PC-9 (cell line): ENCODE measurements at regions not wholly inside any gene's neighbourhood (a gene's known extent, or its start where the extent isn't known, plus 50 kb on each side); places are given as distances from the start of the nearest gene placed in this dataset.

Source experiments
- EZH2 ChIP-seq: fragments of 200-600 bp; sonication (generic); IDR thresholded peaks from 2 replicates; pipeline ENCODE4 v1.8.0; 2017; ENCODE audit warnings: antibody characterized with exemption, low read depth
- TF ChIP-seq, protein P1 (sequence below): fragments of 200-600 bp; sonication (generic); conservative IDR thresholded peaks from 2 replicates; pipeline ENCODE4 v1.6.1; 2017; ENCODE audit warnings: mixed run types, antibody characterized with exemption, mild to moderate bottlenecking, moderate library complexity

DNA sequence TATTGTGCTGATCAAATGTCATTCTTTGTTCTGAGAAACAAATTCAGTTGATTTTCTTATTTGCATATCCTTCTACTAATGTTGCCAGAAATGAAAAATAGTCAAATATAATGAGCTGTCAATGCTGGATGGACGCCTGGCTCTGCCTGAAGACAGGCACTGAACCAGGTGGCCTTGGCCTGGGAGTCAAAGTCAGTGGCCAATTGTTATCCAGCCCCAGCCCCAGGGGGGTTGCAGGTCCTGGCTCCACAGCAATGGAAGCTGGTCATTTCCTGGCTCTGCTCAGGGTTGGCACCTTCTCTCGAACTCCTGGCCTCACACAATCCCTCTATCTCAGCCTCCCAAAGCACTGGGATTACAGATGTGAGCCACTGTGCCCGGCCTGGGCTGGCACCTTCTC is 176.8 kb upstream of the GLI2 start:
- TF ChIP-seq, protein P1, sequence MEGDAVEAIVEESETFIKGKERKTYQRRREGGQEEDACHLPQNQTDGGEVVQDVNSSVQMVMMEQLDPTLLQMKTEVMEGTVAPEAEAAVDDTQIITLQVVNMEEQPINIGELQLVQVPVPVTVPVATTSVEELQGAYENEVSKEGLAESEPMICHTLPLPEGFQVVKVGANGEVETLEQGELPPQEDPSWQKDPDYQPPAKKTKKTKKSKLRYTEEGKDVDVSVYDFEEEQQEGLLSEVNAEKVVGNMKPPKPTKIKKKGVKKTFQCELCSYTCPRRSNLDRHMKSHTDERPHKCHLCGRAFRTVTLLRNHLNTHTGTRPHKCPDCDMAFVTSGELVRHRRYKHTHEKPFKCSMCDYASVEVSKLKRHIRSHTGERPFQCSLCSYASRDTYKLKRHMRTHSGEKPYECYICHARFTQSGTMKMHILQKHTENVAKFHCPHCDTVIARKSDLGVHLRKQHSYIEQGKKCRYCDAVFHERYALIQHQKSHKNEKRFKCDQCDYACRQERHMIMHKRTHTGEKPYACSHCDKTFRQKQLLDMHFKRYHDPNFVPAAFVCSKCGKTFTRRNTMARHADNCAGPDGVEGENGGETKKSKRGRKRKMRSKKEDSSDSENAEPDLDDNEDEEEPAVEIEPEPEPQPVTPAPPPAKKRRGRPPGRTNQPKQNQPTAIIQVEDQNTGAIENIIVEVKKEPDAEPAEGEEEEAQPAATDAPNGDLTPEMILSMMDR = no peak
- TF ChIP-seq EZH2 = no peak
